ENCODE measurements at regions not wholly inside any gene's neighbourhood (a gene's known extent, or its start where the extent isn't known, plus 50 kb on each side); places are given as distances from the start of the nearest gene placed in this dataset.

GRCh38 chr3:55247666-55248065, 239.4 kb downstream of the WNT5A start:
- no peak for DNase-seq
- H3K4me1 ChIP-seq: no peaks in the 10 kb centered on the region
- H3K27ac ChIP-seq: no peak overlapping the region
- 39 to 50% (median 44%) methylated on average over 3 of the region's 3 CpGs for WGBS, 5 donors
- no peak overlapping the region for H3K4me3 ChIP-seq
- no peak for TF ChIP-seq CTCF (IDR thresholded peaks at IDR 0.05 in 8 of 11, conservative IDR thresholded peaks at IDR 0.05 in 3 of 11)
- no peak for TF ChIP-seq POLR2AphosphoS5 (IDR thresholded peaks at IDR 0.05)
- no peak for TF ChIP-seq POLR2A (IDR thresholded peaks at IDR 0.05)
- H3K36me3 ChIP-seq: no peaks in the 10 kb centered on the region
- intact Hi-C loops (cut with DNase I; ENCODE audit: low total_unique reads): no loop called here
- H3K9me3 ChIP-seq: peaks cover 0 to 29% (median 10%) of the 10 kb centered on the region in 8 donors
- no peaks in the 10 kb centered on the region for H3K27me3 ChIP-seq (replicated peaks in 1 of 7)

- DNase-seq: no peak
- TF ChIP-seq POLR2AphosphoS5 (IDR thresholded peaks at IDR 0.05): no peak
- intact Hi-C loops (cut with DNase I; ENCODE audit: low total_unique reads): no loop called here
- Histone ChIP-seq H3K36me3 (no peaks in the 10 kb centered on the region), H3K4me1 (no peaks in the 10 kb centered on the region), H3K9me3 (peaks cover 0 to 26% (median 10%) of the 10 kb centered on the region in 8 donors), H3K27ac (no peak overlapping the region), H3K27me3 (replicated peaks in 1 of 7) (no peaks in the 10 kb centered on the region), H3K4me3 (no peak overlapping the region)
- WGBS, 5 donors: 60 to 80% (median 64%) methylated on average over 5 of the region's 5 CpGs
Measured at GRCh38 chr3:55246033-55246432, 241.1 kb downstream of the WNT5A start.

GRCh38 chr3:55245351-55245750, 241.8 kb downstream of the WNT5A start:
- H3K27me3 ChIP-seq (replicated peaks in 1 of 7): no peaks in the 10 kb centered on the region
- peaks cover 0 to 20% (median 10%) of the 10 kb centered on the region in 8 donors for H3K9me3 ChIP-seq
- H3K4me3 ChIP-seq: no peak overlapping the region
- 56 to 79% (median 62%) methylated on average over 2 of the region's 2 CpGs for WGBS, 5 donors
- intact Hi-C loops (cut with DNase I; ENCODE audit: low total_unique reads): no loop called here
- no peaks in the 10 kb centered on the region for H3K4me1 ChIP-seq
- no peak for DNase-seq
- H3K27ac ChIP-seq: no peak overlapping the region
- TF ChIP-seq POLR2A (IDR thresholded peaks at IDR 0.05) (no peak), POLR2AphosphoS5 (IDR thresholded peaks at IDR 0.05) (no peak), CTCF (IDR thresholded peaks at IDR 0.05 in 8 of 11, conservative IDR thresholded peaks at IDR 0.05 in 3 of 11) (no peak)
- no peaks in the 10 kb centered on the region for H3K36me3 ChIP-seq

GRCh38 chr3:55244247-55244646, 242.9 kb downstream of the WNT5A start:
- intact Hi-C loops (cut with DNase I; ENCODE audit: low total_unique reads): no loop called here
- Histone ChIP-seq H3K27ac (no peak overlapping the region), H3K27me3 (replicated peaks in 1 of 7) (no peaks in the 10 kb centered on the region), H3K4me3 (no peak overlapping the region), H3K36me3 (no peaks in the 10 kb centered on the region), H3K4me1 (no peaks in the 10 kb centered on the region), H3K9me3 (peaks cover 0 to 12% (median 5%) of the 10 kb centered on the region in 8 donors)
- 90 to 95% (median 93%) methylated on average over 1 of the region's 1 CpG for WGBS, 5 donors
- DNase-seq: no peak
- TF ChIP-seq CTCF (IDR thresholded peaks at IDR 0.05 in 8 of 11, conservative IDR thresholded peaks at IDR 0.05 in 3 of 11) (no peak), POLR2AphosphoS5 (IDR thresholded peaks at IDR 0.05) (no peak), POLR2A (IDR thresholded peaks at IDR 0.05) (no peak)

- Histone ChIP-seq H3K4me1 (no peaks in the 10 kb centered on the region), H3K36me3 (no peaks in the 10 kb centered on the region), H3K4me3 (no peak overlapping the region), H3K27ac (no peak overlapping the region), H3K9me3 (peaks cover 0 to 8% (median 1%) of the 10 kb centered on the region in 8 donors), H3K27me3 (replicated peaks in 1 of 7) (no peaks in the 10 kb centered on the region)
- intact Hi-C loops (cut with DNase I; ENCODE audit: low total_unique reads): no loop called here
- no peak for DNase-seq
- 73 to 80% (median 78%) methylated on average over 9 of the region's 9 CpGs for WGBS, 5 donors
- TF ChIP-seq CTCF (IDR thresholded peaks at IDR 0.05 in 8 of 11, conservative IDR thresholded peaks at IDR 0.05 in 3 of 11) (no peak), POLR2AphosphoS5 (IDR thresholded peaks at IDR 0.05) (no peak), POLR2A (IDR thresholded peaks at IDR 0.05) (no peak)
Measured at GRCh38 chr3:55243678-55244077, 243.4 kb downstream of the WNT5A start.

Measured in spleen (tissue), 11 donors.